Lower lobe of right lung (tissue), 2 donors: ENCODE measurements at regions not wholly inside any gene's neighbourhood (a gene's known extent, or its start where the extent isn't known, plus 50 kb on each side); places are given as distances from the start of the nearest gene placed in this dataset.

Experiments
- ATAC-seq, 2 donors: fragments of 200-7000 bp; cut with Tn5 transposase; one replicate each; pipeline ENCODE4 v1.9.1; 2020 to 2022; ENCODE audit warnings: mild to moderate bottlenecking in 2 of 2, moderate library complexity in 2 of 2
- DNase-seq: peaks from one replicate; pipeline ENCODE4 v3.0.0-alpha.2; 2020
- H3K27ac ChIP-seq: fragments of 200-600 bp; one replicate; pipeline ENCODE4 v1.8.0; 2022
- H3K27me3 ChIP-seq: fragments of 200-600 bp; one replicate; pipeline ENCODE4 v1.8.0; 2022; ENCODE audit warnings: low read depth
- H3K36me3 ChIP-seq: fragments of 200-600 bp; one replicate; pipeline ENCODE4 v1.8.0; 2022; ENCODE audit warnings: mild to moderate bottlenecking
- H3K4me1 ChIP-seq: fragments of 200-600 bp; one replicate; pipeline ENCODE4 v1.8.0; 2022
- H3K4me3 ChIP-seq: fragments of 200-600 bp; one replicate; pipeline ENCODE4 v1.8.0; 2022; ENCODE audit warnings: mild to moderate bottlenecking
- H3K9me3 ChIP-seq: fragments of 200-600 bp; one replicate; pipeline ENCODE4 v1.8.0; 2022
- intact Hi-C: fragments of 100-400 bp; cut with DNase I; formaldehyde crosslinking; loops from one replicate; pipeline ENCODE4 v1.11.0; 2022
- TF ChIP-seq, protein P1 (sequence below): fragments of 200-600 bp; IDR thresholded peaks from one replicate; pipeline ENCODE4 v1.8.0; 2022; ENCODE audit warnings: antibody characterized with exemption, mild to moderate bottlenecking
- donor health status: DM: no; HTN: yes; CAD: no; lungs with severe emphysema.

DNA sequence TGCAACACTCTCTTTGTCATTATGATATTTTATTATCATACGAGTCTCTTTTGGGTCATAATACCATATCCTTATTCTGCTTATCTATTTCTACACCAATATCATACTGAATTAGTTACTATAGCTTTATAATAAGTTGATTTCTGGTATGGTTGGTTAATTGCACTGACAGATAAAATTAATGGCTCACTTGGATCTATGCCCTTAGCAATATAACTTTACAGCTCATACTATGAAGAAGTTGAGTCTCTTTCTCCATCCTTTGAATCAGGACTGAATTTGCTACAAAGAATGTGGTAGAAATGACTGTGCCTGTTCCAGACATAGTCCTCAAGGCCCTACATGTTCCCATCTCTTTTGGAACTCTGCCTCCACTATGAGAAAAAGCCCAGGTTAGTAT lies 139.7 kb upstream of the DYRK2 start:
- H3K36me3 ChIP-seq = no peaks in the 10 kb centered on the region
- DNase-seq (no peak), ATAC-seq (no peak)
- intact Hi-C loops = no loop called here
- H3K4me3 ChIP-seq = no peak overlapping the region
- H3K27me3 ChIP-seq = no peaks in the 10 kb centered on the region
- TF ChIP-seq, protein P1, sequence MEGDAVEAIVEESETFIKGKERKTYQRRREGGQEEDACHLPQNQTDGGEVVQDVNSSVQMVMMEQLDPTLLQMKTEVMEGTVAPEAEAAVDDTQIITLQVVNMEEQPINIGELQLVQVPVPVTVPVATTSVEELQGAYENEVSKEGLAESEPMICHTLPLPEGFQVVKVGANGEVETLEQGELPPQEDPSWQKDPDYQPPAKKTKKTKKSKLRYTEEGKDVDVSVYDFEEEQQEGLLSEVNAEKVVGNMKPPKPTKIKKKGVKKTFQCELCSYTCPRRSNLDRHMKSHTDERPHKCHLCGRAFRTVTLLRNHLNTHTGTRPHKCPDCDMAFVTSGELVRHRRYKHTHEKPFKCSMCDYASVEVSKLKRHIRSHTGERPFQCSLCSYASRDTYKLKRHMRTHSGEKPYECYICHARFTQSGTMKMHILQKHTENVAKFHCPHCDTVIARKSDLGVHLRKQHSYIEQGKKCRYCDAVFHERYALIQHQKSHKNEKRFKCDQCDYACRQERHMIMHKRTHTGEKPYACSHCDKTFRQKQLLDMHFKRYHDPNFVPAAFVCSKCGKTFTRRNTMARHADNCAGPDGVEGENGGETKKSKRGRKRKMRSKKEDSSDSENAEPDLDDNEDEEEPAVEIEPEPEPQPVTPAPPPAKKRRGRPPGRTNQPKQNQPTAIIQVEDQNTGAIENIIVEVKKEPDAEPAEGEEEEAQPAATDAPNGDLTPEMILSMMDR = no peak
- no peaks in the 10 kb centered on the region for H3K9me3 ChIP-seq
- no peaks in the 10 kb centered on the region for H3K4me1 ChIP-seq
- no peak overlapping the region for H3K27ac ChIP-seq

DNA sequence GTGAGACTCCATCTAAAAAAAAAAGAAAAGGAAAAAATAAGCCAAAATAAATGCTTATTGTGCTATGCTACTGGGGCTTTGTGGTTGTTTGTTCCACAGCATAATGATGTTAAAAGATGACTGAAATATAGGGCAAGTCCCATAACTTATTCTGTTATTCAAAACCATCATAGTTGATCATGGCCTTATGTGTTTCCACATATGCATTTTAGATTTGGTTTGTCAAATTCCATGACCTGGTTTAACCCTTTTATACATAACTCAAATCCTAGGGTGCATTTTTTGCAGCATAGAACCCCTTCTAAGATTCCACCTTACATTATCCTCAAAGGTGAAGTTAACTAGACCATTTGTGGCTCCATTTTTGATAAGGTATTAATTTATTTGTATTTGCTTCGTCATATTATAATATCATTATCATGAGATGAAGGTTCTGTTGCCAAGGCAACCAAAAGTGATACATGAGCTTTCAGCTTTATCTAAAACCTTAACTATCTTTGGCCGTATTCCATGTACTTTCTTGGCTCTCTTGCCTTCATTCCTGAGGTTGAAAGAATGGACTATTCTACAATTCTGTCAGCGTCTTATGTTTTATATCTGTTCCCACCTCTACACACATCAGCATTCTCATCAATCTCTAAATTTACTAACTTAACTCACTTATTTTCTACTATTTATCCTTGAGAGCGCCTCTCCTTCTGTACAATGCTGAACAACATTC lies 138.7 kb upstream of the DYRK2 start:
- intact Hi-C loops = no loop called here
- Histone ChIP-seq H3K4me1 (no peaks in the 10 kb centered on the region), H3K27me3 (no peaks in the 10 kb centered on the region)

DNA sequence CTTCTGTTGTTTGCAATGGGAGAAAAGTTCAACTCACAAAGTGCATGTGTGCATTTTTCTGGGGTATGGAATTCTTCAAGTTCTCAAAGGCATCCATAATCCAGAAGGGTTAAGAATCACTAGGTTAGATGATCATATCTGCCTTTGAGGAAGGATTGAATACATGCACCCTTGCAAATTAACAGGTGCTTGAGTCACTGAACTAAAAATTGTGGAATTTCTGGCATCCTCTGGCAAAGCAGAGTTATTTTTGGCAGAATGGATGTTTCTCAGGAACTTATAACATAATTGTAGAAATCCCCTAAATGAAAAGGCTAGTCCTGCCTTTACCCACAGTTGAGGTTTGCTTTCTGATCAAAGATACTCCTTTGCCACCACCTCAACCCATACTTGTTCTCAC lies 136.5 kb upstream of the DYRK2 start:
- intact Hi-C loops = no loop called here

More for the DNA sequence above, 138.7 kb upstream of the DYRK2 start:
- Histone ChIP-seq H3K9me3 (no peaks in the 10 kb centered on the region), H3K36me3 (no peaks in the 10 kb centered on the region), H3K27ac (no peak overlapping the region), H3K4me3 (no peak overlapping the region)
- ATAC-seq = no peak
- DNase-seq = no peak
- TF ChIP-seq, protein P1 = no peak

DNA sequence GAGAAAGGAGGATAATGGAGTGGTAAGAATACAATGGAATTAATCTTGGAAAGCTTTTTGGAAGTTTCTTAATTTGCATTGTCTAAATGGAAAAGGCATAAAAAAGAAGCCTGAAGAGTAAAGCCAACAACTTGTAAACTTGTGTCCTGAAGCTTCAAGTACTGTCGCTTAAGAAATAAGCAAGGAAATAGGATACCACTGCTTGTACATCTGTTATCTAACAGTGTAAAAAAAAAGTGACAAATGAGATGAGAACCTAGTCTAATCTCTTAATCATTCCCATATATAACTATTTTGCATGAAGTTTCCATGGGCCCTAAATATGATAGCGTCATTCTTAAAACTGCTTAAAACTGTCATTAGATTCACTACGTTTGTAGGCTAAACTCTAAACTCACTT lies 134.0 kb upstream of the DYRK2 start:
- H3K4me3 ChIP-seq = no peak overlapping the region
- no peaks in the 10 kb centered on the region for H3K9me3 ChIP-seq
- intact Hi-C loops = no loop called here
- TF ChIP-seq, protein P1 = no peak
- no peaks in the 10 kb centered on the region for H3K4me1 ChIP-seq
- ATAC-seq = no peak
- no peak for DNase-seq
- no peaks in the 10 kb centered on the region for H3K27me3 ChIP-seq
- H3K36me3 ChIP-seq = no peaks in the 10 kb centered on the region
- no peak overlapping the region for H3K27ac ChIP-seq

More for the DNA sequence above, 136.5 kb upstream of the DYRK2 start:
- no peaks in the 10 kb centered on the region for H3K4me1 ChIP-seq
- H3K27ac ChIP-seq = no peak overlapping the region
- H3K9me3 ChIP-seq = no peaks in the 10 kb centered on the region
- ATAC-seq = no peak
- H3K4me3 ChIP-seq = no peak overlapping the region
- no peak for DNase-seq
- TF ChIP-seq, protein P1 = no peak
- no peaks in the 10 kb centered on the region for H3K27me3 ChIP-seq
- H3K36me3 ChIP-seq = no peaks in the 10 kb centered on the region

DNA sequence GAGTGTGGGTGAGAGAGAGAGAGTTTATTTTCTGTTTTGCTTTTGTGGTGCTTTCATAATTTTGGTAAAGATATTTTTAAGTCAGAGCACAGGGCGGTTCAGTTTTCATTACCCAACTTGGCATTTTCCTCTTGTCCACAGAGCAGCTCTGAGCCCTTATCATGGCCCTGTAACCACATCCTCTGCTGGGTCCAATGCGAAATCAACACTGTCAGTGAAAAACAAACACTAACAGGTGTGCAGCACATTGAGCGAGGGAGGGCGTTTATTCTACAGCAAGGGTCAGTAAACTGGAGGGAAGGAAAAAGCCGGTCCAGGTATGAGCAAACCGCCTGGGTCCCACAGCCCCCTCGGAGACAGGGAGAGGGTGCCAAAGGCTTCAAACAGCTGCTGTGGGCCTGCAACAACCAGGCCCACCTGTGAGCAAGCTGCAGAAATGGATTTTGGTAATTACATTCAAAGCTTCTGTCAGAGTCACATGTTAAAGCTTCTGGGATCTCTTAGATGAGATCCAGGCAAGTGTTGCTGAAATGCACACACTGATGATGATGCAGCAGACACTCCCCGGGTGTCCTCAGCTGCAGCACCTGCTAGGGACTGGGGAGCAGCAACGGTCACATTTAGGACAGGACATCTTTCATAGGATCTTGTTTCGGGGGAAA lies 132.7 kb upstream of the DYRK2 start:
- intact Hi-C loops = no loop called here
- TF ChIP-seq, protein P1 = no peak
- ATAC-seq (peak in 1 of 2 donors; percentile 60), DNase-seq (no peak)
- Histone ChIP-seq H3K4me1 (no peaks in the 10 kb centered on the region), H3K9me3 (no peaks in the 10 kb centered on the region), H3K27me3 (no peaks in the 10 kb centered on the region), H3K27ac (no peak overlapping the region), H3K36me3 (no peaks in the 10 kb centered on the region), H3K4me3 (no peak overlapping the region)
